ENCODE measurements at regions not wholly inside any gene's neighbourhood (a gene's known extent, or its start where the extent isn't known, plus 50 kb on each side); places are given as distances from the start of the nearest gene placed in this dataset.

GRCh38 chr6:43851204-43851865, 81.3 kb downstream of the VEGFA start:
- TF ChIP-seq CTCF (IDR thresholded peaks at IDR 0.05) (no peak), EZH2 (IDR thresholded peaks at IDR 0.05; ENCODE audit: borderline replicate concordance, insufficient read depth, low read depth, low read length, poor library complexity, severe bottlenecking) (no peak)

Measured in B cell (primary cell).